Right lung (tissue), 2 donors: ENCODE measurements at regions not wholly inside any gene's neighbourhood (a gene's known extent, or its start where the extent isn't known, plus 50 kb on each side); places are given as distances from the start of the nearest gene placed in this dataset.

Source experiments
- DNase-seq, 2 donors: peaks; one replicate each; pipeline ENCODE4 v3.0.0-alpha.2; 2013

DNA sequence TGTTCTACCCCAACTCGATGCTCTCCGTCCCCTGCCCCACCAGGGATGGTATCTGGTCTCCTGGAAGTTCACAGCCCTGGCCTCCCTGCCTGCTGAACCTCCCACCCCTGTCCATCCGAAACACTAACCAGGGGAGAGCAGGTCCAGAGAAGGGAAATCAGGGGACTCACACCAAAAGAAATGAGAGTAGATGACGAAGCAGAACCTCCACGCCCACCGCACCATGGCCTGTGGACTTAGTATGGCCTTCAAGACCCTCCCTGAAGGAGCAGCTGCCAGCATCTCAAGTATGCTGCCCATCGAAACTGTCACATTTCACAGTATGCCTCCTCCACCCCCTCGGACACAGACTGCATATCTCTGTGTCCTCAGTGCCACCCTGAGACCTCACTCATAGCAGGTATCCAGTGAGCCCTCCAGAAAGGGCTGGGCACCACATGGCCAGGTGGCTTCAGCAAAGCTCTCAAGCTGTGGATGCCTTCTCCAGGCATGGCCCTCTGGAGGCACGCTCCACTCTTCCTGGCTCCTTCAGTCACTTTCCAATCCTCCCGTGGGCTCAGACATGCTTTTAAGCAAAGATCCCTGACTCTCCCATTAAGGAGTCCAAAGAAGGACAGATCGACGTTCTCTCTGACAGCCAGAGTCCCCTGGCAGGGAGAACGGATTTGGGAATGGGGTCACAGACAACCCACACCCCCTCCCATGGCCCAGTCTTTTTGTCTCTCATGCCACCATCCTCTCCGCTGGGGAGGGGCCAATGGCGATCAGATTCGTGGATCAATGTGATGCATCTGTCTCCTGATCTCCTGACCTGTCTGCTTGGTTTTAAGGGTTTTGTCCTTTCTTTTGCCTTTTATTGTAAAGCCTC lies 158.4 kb downstream of the ANKRD60 start:
- no peak for DNase-seq

DNA sequence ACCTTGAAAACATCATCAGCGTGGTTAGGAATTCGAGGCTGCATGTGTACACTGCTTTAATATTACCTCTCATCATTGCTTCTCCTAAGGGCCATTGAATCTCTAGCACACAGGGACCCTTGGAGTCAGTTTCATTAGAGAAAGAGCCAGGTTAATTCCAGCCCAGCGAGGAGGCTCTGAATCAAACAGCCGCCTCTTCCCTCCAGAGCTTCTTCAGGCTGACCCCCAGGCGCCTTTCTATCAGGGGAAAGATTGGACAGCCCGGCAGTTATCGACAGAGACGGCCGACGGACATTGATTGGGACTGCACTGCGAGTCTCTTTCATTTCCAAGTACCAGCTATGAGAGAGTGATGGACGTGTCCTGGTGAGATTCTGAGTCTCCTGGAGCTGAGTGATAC lies 159.2 kb downstream of the ANKRD60 start:
- DNase-seq = no peak

DNA sequence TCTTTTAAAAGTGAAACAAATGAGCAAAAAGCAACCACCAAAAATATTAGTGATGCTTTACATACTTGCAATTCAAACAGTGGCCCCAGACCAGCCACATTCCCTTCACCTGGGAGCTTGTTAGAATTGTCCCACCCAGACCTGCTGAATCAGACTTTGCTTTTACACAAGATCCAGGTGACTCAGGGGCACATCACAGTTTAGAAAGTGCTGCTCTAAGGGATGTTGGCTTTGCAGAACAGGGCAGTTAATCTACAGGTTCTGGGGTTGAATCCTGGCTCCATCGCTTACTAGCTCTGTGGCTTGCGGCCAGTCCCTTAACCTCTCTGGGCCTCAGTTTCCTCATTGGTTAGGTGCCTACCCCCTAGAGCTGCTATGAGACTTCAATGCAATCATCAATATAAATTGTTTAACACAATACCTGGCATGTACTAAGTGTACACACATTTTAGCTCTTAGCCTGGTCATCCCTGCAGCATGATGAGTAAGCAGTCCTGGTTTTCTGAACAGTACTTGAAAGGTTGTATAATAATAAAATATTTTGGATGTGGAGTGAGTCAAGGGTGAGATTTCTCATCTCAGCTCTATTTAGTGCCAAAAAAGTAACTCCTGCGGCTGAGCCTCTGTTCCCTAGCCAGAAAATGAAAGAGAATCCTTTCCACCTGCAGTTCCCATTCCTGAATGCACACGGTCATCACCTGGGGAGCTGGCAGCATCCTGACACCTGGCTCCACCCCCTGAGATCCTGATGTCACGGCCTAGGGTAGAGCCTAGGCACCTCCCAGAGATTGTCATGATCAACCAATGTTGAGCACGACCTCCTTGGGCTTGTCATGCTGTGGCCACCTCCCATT lies 162.7 kb downstream of the ANKRD60 start:
- DNase-seq = no peak

DNA sequence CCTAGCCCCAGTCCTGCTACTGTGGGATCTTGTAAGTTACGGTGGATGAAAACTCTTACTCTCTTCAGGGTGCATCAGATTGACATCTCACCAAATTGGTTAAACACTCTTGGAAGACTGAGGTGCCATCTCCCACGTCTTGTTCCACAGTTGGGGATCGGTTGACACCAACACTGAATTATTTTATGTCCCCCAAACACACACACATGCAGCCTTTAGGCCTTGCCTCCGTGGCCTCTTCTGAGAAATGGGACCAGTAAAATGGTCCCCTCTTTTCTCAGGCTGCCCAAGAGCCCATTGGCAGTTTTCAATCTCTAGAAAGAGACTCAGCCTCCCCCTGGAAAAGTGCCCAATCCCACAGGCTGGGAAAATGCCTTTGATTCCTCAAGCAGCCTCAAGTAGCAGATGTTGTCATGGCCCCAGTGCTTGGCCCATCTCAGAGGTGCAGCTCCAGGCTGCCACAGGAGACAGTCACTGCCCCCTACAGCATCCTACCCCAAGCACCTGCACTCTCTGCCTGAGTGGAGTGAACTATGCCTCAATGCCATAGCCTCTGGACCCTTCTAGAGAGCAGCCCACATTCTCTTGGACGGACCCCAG lies 163.9 kb downstream of the ANKRD60 start:
- DNase-seq = no peak

DNA sequence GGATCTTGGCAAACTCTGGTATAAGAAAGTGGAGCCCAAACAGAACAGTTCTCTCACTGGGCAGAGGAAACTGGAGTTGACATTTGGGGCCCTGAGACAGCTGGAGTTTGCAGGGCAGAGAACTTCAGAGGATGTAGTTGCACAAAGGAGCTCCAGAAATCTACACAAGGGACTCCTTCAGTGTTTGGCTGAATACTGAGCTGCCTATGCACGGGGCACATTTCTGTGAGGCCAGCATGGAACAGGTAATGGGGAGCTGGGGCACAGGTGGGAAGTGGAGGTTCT lies 169.3 kb downstream of the ANKRD60 start:
- DNase-seq = no peak

DNA sequence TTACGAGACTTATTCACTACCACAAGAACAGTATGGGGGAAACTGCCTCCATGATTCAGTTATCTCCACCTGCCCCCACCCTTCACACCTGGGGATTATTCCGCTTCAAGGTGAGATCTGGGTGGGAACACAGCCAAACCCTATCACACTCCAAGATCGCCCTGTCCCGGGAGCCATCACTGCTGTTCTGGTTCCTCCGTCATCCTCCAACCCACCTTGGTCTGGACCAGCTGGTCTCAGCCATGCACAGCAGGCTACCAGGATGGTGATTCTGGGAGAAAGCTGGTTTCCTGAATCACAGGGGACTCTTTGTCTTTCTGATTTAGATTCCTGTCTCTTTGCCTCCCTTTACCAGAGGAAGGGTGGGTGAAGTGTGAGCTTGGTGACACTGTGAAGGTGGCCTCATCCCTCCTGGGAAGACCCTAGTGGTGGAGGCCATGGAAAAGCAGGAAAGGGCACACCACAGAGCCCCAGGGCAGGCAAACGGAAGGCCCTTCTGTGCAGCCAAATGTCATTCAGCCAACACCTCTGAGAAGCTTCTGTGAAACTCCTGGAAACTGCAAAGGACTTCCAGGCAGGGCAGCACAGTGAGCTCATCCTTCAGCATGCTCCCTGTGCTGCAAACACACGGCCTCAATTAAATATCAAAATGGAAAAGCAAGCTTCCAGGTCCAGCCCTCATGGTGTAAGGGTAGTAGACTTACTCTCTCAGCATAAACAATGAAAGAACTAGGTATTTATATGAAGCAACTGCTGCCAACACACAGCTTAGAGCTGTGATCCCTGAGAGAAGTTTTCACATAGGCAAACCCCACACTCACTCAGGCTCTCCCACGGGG lies 169.8 kb downstream of the ANKRD60 start:
- no peak for DNase-seq

DNA sequence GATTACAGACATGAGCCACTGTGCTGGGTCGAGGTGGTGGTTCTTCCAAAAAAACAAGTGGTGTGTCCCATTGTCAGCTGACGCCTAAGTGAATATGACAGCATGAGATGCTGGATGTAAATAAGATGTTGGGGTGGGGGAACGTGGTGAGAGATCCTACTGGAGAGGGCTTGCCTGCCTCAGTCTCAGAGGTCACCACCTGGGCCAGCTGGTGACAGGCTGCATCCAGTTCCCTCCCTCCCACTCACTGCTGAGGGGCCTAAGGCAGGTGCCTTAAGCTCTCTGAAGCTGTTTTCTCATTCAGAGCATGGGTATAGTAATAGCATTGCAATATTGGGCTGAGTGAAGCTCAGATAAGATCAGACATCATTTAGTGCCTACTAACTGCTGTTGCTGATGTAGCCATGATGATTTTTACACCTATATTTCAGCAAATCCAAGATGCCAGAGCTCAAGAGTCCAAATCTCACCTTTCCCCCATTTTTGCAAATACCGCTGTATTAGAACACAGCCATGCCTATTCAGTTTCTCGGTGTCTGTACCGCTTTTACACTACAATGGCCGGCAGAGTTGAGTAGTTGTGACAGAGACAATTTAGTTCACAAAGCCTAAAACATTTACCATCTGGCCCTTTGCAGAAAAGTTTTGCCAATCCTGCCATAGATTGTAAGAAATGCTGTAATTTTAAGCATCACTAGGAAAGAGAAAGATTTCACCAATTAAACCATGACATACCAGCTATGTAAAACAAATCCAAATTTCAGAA lies 171.3 kb downstream of the ANKRD60 start:
- no peak for DNase-seq

DNA sequence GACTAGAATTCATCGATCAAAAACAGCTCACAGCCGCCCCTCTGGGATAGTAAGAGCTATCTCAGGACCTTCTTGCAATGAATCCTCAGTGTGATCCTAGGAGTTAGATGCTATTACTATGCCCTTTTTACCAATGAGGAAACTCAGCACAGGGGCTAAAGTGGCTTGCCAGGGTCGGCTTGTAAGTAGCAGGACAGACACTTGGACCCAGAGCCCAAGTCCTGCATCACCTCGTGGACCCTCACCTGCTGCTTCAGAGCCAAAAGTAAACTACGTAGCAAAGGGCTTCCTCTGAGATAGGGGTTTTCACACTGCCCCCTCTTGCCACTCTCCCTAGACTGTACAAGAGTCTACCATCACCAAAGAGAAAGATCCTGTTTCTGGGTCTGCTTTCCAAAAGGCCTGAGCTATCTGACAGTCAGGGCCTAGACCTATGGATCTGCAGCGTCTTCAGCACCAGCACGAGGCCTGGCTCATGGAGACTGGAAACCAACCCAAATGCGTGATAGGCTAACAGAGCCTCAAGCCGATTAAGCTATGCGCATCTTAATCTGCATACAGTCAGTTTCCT lies 172.3 kb downstream of the ANKRD60 start:
- no peak for DNase-seq

DNA sequence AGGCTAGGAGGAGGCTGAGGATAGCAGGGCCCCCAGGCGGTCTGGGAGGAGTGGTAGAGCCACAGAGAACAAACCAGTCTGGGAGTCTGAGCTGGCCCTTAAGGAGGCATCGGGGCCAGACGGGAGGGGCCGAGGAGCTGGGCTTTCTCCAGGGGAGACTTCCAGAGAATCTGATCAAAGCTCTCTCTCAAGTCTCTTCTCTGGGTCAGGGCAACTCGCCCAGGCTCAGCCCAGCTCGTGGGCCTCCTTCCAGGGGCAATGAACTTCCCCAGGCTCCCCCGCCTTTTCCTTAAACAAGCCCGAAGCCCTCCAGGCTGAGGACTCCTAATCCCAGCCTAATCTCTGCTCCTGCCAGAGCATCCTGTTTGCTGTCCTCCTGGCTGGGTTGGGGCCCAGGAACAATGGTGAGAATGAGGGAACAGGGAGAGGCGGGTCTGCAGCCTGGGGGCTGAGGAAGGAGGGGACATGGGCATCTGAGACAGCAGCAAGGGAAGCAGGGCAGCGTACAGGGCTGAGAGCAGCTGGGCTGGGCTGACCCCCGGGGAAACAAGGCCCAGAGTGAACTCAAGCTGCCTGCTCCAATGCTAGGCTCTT lies 173.6 kb downstream of the ANKRD60 start:
- peak; percentile 88 to 89 for DNase-seq

DNA sequence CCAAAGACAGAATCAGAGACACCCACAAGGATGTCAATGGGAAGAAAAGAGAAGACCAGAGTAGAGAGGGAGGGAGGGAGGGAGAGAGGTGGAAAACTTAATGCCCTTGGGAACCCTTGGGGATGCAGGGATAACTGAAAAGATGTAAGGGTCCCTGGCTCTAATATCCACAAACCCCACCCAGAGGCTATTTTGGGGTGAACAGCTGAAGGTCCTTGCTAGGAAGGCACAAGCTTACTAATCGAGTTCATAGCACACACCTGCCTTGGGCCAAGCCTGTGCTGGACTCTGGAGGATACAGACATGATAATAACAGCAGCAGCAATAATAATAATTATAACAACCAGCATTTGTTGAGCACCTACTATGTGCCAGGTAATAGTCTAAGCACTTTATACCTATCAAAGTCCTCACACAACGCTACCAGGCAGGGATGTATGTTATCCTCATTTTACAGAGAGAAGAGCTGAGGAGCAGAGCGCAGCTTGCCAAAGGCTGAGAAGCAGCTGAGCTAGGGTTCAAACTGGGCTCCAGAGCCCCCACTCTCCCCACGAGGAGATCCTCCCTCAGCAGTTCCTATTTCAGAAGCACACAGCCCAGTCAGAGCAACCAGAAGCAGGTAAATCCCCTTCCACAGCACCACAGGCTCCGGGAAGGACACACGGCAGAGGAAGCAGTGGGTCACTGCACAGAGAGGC lies 174.2 kb downstream of the ANKRD60 start:
- no peak for DNase-seq

DNA sequence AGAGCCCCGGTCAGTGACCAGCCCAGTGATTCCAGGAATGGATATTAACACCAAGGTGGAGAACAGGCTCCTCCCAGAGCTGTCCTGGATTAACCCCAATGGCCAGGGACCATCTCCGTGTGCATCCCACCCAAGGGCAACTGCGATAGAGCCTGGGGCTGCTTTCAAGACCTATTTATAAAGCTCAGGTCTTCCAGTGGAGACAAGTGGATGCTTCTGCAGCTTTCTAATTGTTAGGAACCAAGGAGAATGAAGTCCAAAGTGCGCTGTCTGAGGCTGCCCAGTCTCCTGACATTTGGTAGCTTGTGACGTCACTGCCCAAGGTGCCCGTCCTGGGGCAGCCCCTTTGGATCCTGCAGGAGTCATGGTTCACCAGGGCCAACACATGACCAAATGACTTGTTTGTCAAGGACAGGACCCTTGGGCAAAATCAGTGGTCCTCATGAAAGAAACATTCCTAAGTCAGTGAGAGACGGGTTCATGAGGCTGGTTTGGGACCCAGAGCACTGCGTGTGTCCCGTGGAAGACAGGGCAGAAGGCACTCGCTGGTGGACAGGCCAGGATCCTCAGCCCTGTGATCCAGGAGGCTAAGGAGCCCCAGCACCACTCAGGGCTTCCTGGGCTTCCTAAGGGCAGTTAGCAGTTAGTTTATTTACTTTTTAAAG lies 174.9 kb downstream of the ANKRD60 start:
- DNase-seq = no peak

DNA sequence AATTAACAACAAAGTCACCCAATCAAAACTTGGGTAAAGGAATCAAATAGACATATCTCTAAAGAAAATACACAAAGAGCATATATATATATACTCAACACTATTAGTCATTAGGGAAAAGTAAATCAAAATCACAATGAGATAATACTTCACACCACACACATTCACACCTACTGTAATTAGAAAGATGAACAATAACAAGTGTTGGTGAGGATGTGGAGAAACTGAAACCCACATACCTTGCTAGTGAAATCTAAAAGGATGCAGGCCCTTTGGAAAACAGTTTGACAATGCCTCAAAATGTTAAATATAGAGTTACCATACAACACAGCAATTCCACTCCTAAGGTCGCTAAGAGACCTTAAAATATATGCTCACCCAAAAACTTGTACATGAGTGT lies 177.1 kb downstream of the ANKRD60 start:
- DNase-seq = no peak

DNA sequence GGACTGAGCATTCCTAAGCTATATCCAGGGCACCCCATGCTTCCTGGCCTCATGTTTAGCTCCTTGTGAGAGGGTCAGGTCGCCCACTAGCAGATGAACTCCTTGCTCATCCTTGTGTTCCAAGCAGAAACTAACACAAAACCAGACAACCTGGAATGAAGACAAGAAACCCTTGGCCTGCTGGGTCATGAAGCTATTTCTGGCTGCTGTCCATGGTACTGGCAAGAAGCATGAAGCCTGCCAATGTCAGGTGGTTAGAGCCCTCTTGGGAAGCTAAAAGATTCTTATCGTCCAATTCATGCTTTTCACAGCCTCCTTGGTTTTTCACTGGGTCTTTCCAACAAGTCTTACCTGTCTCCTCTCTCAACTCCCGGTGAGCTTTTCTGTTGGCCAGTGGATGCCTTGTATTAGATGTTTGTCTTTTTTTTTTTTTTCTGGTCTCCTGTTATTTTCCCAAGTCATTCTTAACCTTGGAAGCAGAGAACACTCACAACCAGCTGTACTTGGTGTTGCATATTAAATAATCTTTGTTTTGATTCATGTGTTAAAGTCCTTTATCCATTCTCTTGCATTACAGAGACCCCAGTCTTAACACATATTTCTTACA lies 180.3 kb downstream of the ANKRD60 start:
- DNase-seq = no peak

DNA sequence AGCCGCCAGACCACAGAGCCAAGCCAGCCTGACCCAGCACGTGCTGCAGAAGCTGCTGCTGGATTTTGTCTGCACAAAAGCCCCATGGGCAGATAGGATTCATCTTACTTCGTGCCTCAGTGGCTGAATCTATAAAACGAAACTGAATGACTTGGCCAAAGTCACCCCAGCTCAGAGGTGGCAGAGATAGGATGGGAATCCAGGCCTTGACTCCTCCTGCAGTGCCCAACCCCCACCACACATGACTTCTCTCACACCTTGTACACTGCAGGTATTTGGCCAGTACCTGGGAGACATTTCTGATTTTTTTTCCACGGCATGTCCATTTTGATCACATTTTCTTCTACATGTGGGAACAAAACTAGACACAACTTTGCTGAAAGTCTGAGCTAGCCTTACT lies 182.1 kb downstream of the ANKRD60 start:
- DNase-seq = no peak

DNA sequence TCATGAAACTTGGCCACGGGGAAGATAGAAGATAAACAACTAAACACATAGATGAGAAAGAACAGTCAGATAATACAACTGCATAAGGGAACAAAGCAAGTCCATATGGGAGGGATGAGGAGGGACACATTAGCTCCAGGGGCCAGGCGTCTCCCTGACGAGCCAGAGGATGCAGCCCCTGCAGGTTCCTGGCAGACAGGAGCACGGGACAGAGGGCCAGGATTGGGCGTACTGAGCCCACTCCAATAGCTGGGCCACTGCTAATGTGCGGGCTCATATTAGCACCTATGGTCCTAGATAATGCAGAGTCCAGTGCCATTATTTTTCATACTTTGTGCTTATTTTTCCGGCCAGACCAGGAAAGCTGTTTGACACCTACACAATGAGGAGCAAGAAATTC lies 182.9 kb downstream of the ANKRD60 start:
- no peak for DNase-seq

DNA sequence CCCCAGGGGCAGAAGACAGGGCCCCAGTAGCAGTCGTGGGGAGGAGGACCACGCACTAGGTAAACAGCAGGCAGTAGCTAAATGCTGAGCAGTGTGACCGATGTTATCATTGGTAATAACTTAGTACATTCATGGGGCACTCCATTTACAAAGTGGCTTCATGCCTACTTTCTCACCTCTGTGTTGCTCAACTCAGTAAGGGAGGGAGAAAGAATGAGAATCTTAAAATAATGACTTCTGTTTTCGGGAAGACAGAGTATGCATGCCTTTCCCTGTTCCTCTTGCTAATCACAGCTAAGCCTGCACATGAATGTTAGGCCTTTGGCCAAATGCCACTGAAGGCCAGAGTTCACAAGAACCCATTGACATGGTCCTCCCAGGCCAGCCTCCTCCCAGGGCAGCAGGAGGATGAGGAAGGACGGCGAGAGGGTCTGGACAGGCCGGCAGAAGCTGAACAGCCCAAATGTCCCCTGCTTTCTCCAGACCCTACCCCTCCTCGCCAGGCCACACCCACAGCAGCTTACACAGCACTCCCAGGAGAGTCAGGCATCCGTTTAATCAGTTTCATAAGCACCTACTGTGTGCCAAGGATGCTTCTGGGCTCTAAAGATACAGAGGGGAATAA lies 183.4 kb downstream of the ANKRD60 start:
- DNase-seq = no peak

DNA sequence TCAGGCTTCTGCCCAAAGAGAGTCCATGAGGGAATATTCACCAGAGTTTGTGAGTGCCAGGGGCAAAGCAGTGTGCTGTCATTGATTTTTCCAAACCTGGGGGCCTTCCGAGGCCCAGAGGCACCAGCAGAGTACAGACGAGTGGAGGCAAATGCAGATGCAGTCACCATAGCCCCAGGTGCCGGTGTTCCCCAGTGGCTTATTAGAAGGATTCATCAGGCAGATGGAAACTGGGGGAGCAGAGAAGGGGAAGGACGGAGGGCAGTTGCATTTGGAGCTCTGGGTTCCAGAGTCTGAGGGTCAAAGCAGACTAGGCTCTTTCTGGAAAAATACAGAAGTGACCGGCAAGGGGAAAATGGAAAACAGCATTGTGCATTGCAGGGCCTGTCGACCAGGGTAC lies 184.2 kb downstream of the ANKRD60 start:
- DNase-seq = no peak
